ENCODE measurements at regions not wholly inside any gene's neighbourhood (a gene's known extent, or its start where the extent isn't known, plus 50 kb on each side); places are given as distances from the start of the nearest gene placed in this dataset.

- TF ChIP-seq POLR2A (IDR thresholded peaks at IDR 0.05) = no peak
- no peak for TF ChIP-seq CTCF (IDR thresholded peaks at IDR 0.05)
Measured at GRCh38 chr15:93524432-93524831, 435.4 kb upstream of the RGMA start.
